Mesenchymal stem cell (in vitro differentiated cells and primary cell): ENCODE measurements at regions not wholly inside any gene's neighbourhood (a gene's known extent, or its start where the extent isn't known, plus 50 kb on each side); places are given as distances from the start of the nearest gene placed in this dataset.

ENCODE experiments used
- DNase-seq: peaks from one replicate; pipeline ENCODE4 v3.0.0-alpha.2; 2013
- H2AFZ ChIP-seq: one replicate; pipeline ENCODE4 v1.6.1; 2013; ENCODE audit warnings: low read depth, mild to moderate bottlenecking, control low read depth, inconsistent platforms, low read length, moderate library complexity
- H2AK5ac ChIP-seq: 2 replicates; pipeline ENCODE4 v1.6.1; 2013; ENCODE audit warnings: low read length, moderate library complexity, mild to moderate bottlenecking, inconsistent platforms; ENCODE audit not compliant: severe bottlenecking
- H2BK120ac ChIP-seq: one replicate; pipeline ENCODE4 v1.6.1; 2013; ENCODE audit warnings: low read depth, mild to moderate bottlenecking, inconsistent platforms, low read length, moderate library complexity
- H2BK12ac ChIP-seq, 2 experiments: one replicate each; pipeline ENCODE4 v1.6.1; 2013; ENCODE audit warnings: inconsistent platforms in 2 of 2, low read length in 2 of 2, mild to moderate bottlenecking in 2 of 2, moderate library complexity in 2 of 2, control low read depth in 1 of 2
- H2BK15ac ChIP-seq: one replicate; pipeline ENCODE4 v1.6.1; 2013; ENCODE audit warnings: mild to moderate bottlenecking, low read depth, inconsistent platforms; ENCODE audit not compliant: poor library complexity, severe bottlenecking
- H2BK5ac ChIP-seq: 2 replicates; pipeline ENCODE4 v1.6.1; 2013; ENCODE audit warnings: low read depth, mild to moderate bottlenecking, low read length, control low read depth, inconsistent platforms; ENCODE audit not compliant: poor library complexity, severe bottlenecking
- H3K14ac ChIP-seq, 2 experiments: one replicate each; pipeline ENCODE4 v1.6.1; 2013; ENCODE audit warnings: inconsistent platforms in 2 of 2, low read length in 2 of 2, control low read depth in 1 of 2, mild to moderate bottlenecking in 1 of 2, moderate library complexity in 1 of 2
- H3K18ac ChIP-seq, 2 experiments: one replicate each; pipeline ENCODE4 v1.6.1; 2013; ENCODE audit warnings: inconsistent platforms in 2 of 2, low read length in 2 of 2, control low read depth in 1 of 2, low read depth in 1 of 2, mild to moderate bottlenecking in 1 of 2
- H3K23ac ChIP-seq, 2 experiments: one replicate each; pipeline ENCODE4 v1.6.1; 2013; ENCODE audit warnings: inconsistent platforms in 2 of 2, low read length in 2 of 2, mild to moderate bottlenecking in 2 of 2, moderate library complexity in 2 of 2, control low read depth in 1 of 2
- H3K27ac ChIP-seq: 2 replicates; pipeline ENCODE4 v1.5.1; 2013; ENCODE audit warnings: mild to moderate bottlenecking, moderate library complexity, low read length, control low read depth, inconsistent platforms; ENCODE audit not compliant: poor library complexity, severe bottlenecking
- H3K27me3 ChIP-seq, 2 experiments: 2 replicates each; pipeline versions ENCODE4 v1.6.1 to v1.7.0; 2013; ENCODE audit warnings: low read length in 2 of 2, mild to moderate bottlenecking in 2 of 2, moderate library complexity in 2 of 2, control low read depth in 1 of 2, inconsistent platforms in 1 of 2; ENCODE audit not compliant: control insufficient read depth in 1 of 2, insufficient read depth in 1 of 2
- H3K36me3 ChIP-seq, 2 experiments: 2 replicates each; pipeline versions ENCODE4 v1.6.1 to v1.7.0; 2013; ENCODE audit warnings: low read length in 2 of 2, control low read depth in 1 of 2, inconsistent platforms in 1 of 2, low read depth in 1 of 2, mild to moderate bottlenecking in 1 of 2; ENCODE audit not compliant: insufficient read depth in 2 of 2, control insufficient read depth in 1 of 2
- H3K4ac ChIP-seq, 2 experiments: one replicate each; pipeline ENCODE4 v1.6.1; 2013; ENCODE audit warnings: inconsistent platforms in 2 of 2, low read length in 2 of 2, mild to moderate bottlenecking in 2 of 2, moderate library complexity in 2 of 2, control low read depth in 1 of 2, low read depth in 1 of 2
- H3K4me1 ChIP-seq: 2 replicates; pipeline ENCODE4 v1.6.1; 2013; ENCODE audit warnings: low read depth, low read length, control low read depth; ENCODE audit not compliant: control insufficient read depth, insufficient read depth
- H3K4me2 ChIP-seq: 2 replicates; pipeline ENCODE4 v1.6.1; 2013; ENCODE audit warnings: low read length, mild to moderate bottlenecking, inconsistent platforms; ENCODE audit not compliant: poor library complexity, severe bottlenecking
- H3K4me3 ChIP-seq, 2 experiments: 2 replicates each; pipeline versions ENCODE4 v1.5.1 to v1.7.0; 2013; ENCODE audit warnings: low read length in 2 of 2, mild to moderate bottlenecking in 2 of 2, control low read depth in 1 of 2, low read depth in 1 of 2; ENCODE audit not compliant: insufficient read depth in 1 of 2
- H3K79me1 ChIP-seq: replicated peaks from 2 replicates; pipeline ENCODE4 v1.6.1; 2013; ENCODE audit warnings: mild to moderate bottlenecking, control low read depth, low read length, inconsistent platforms; ENCODE audit not compliant: poor library complexity, severe bottlenecking
- H3K9ac ChIP-seq: 2 replicates; pipeline ENCODE4 v1.7.0; 2013; ENCODE audit warnings: mild to moderate bottlenecking, low read length, moderate library complexity
- H3K9me3 ChIP-seq: 2 replicates; pipeline ENCODE4 v1.7.0; 2013; ENCODE audit warnings: mild to moderate bottlenecking, low read length; ENCODE audit not compliant: control insufficient read depth
- H4K8ac ChIP-seq: one replicate; pipeline ENCODE4 v1.6.1; 2013; ENCODE audit warnings: inconsistent platforms, mild to moderate bottlenecking, low read length, moderate library complexity
- H4K91ac ChIP-seq: one replicate; pipeline ENCODE4 v1.6.1; 2013; ENCODE audit warnings: mild to moderate bottlenecking, low read length, inconsistent platforms
- WGBS: methylation state at CpG from one replicate; pipeline ENCODE4 v1.1.7; 2013; ENCODE audit warnings: mixed read lengths; 5-methylcytosine and 5-hydroxymethylcytosine counted together

- H3K14ac ChIP-seq: no peak overlapping the region
- H3K4me1 ChIP-seq: peaks cover 16% of the 10 kb centered on the region
- DNase-seq: peak; percentile 25
- H2BK5ac ChIP-seq: no peak overlapping the region
- H3K4me3 ChIP-seq: no peak overlapping the region
- H2BK15ac ChIP-seq: no peak overlapping the region
- H3K36me3 ChIP-seq: no peaks in the 10 kb centered on the region
- H3K9me3 ChIP-seq: peaks cover 5% of the 10 kb centered on the region
- H2AK5ac ChIP-seq: no peak overlapping the region
- H4K91ac ChIP-seq: no peak overlapping the region
- H3K18ac ChIP-seq: no peak overlapping the region
- no peaks in the 10 kb centered on the region for H3K27me3 ChIP-seq
- peak overlapping the region; percentile 50 for H3K4me2 ChIP-seq
- H3K4ac ChIP-seq: no peak overlapping the region
- WGBS: 26% methylated on average over 4 of the region's 4 CpGs
- peak overlapping the region; percentile 38 for H3K27ac ChIP-seq
- H3K23ac ChIP-seq: no peak overlapping the region
- no peaks in the 10 kb centered on the region for H3K79me1 ChIP-seq
- no peak overlapping the region for H2BK12ac ChIP-seq
- H4K8ac ChIP-seq: no peak overlapping the region
- H3K9ac ChIP-seq: no peak overlapping the region
- no peak overlapping the region for H2BK120ac ChIP-seq
- H2AFZ ChIP-seq: no peak overlapping the region
Observed at GRCh38 chr7:50962962-50963374, 180.3 kb upstream of the GRB10 start.

GRCh38 chr7:50962281-50962883 is 179.7 kb upstream of the GRB10 start:
- H3K4ac ChIP-seq: no peak overlapping the region
- peak overlapping the region in 1 of 2 experiments; percentile 29 for H2BK12ac ChIP-seq
- peaks cover 16% of the 10 kb centered on the region for H3K4me1 ChIP-seq
- no peak overlapping the region for H3K23ac ChIP-seq
- 82% methylated on average over 9 of the region's 10 CpGs for WGBS
- H3K18ac ChIP-seq: no peak overlapping the region
- H2BK15ac ChIP-seq: no peak overlapping the region
- no peaks in the 10 kb centered on the region for H3K36me3 ChIP-seq
- no peak overlapping the region for H4K91ac ChIP-seq
- no peak for DNase-seq
- H3K27ac ChIP-seq: peak overlapping the region; percentile 38
- H3K9me3 ChIP-seq: peaks cover 5% of the 10 kb centered on the region
- H3K14ac ChIP-seq: no peak overlapping the region
- no peak overlapping the region for H2BK5ac ChIP-seq
- no peak overlapping the region for H2AFZ ChIP-seq
- H2AK5ac ChIP-seq: peak overlapping the region; percentile 44
- H3K4me2 ChIP-seq: peak overlapping the region; percentile 50
- no peak overlapping the region for H3K4me3 ChIP-seq
- H3K79me1 ChIP-seq: no peaks in the 10 kb centered on the region
- no peak overlapping the region for H2BK120ac ChIP-seq
- H3K27me3 ChIP-seq: no peaks in the 10 kb centered on the region
- H3K9ac ChIP-seq: no peak overlapping the region
- no peak overlapping the region for H4K8ac ChIP-seq

- no peaks in the 10 kb centered on the region for H3K9me3 ChIP-seq
- no peak overlapping the region for H4K91ac ChIP-seq
- H2BK5ac ChIP-seq: no peak overlapping the region
- no peak overlapping the region for H3K18ac ChIP-seq
- H2AFZ ChIP-seq: no peak overlapping the region
- no peak overlapping the region for H3K23ac ChIP-seq
- no peaks in the 10 kb centered on the region for H3K27me3 ChIP-seq
- H3K4me3 ChIP-seq: no peak overlapping the region
- no peak overlapping the region for H3K27ac ChIP-seq
- no peak overlapping the region for H3K14ac ChIP-seq
- H3K79me1 ChIP-seq: no peaks in the 10 kb centered on the region
- H2BK15ac ChIP-seq: no peak overlapping the region
- no peak overlapping the region for H3K4ac ChIP-seq
- WGBS: 85% methylated on average over 14 of the region's 14 CpGs
- H3K4me2 ChIP-seq: no peak overlapping the region
- no peak overlapping the region for H3K9ac ChIP-seq
- H2BK120ac ChIP-seq: no peak overlapping the region
- no peak for DNase-seq
- no peak overlapping the region for H2BK12ac ChIP-seq
- H3K36me3 ChIP-seq: no peaks in the 10 kb centered on the region
- no peak overlapping the region for H2AK5ac ChIP-seq
- H3K4me1 ChIP-seq: peaks cover 21% of the 10 kb centered on the region
- no peak overlapping the region for H4K8ac ChIP-seq
Observed at GRCh38 chr7:50960621-50961310, 178.1 kb upstream of the GRB10 start.

- H2BK12ac ChIP-seq: no peak overlapping the region
- H2AFZ ChIP-seq: no peak overlapping the region
- no peak overlapping the region for H3K23ac ChIP-seq
- no peak overlapping the region for H2AK5ac ChIP-seq
- no peaks in the 10 kb centered on the region for H3K27me3 ChIP-seq
- no peak overlapping the region for H3K9ac ChIP-seq
- DNase-seq: no peak
- H3K4me2 ChIP-seq: no peak overlapping the region
- peaks cover 21% of the 10 kb centered on the region for H3K4me1 ChIP-seq
- H4K8ac ChIP-seq: no peak overlapping the region
- no peak overlapping the region for H4K91ac ChIP-seq
- H2BK120ac ChIP-seq: no peak overlapping the region
- H3K79me1 ChIP-seq: no peaks in the 10 kb centered on the region
- no peak overlapping the region for H2BK5ac ChIP-seq
- H2BK15ac ChIP-seq: no peak overlapping the region
- no peaks in the 10 kb centered on the region for H3K9me3 ChIP-seq
- 71% methylated on average over 1 of the region's 1 CpG for WGBS
- H3K4me3 ChIP-seq: no peak overlapping the region
- H3K27ac ChIP-seq: no peak overlapping the region
- H3K36me3 ChIP-seq: no peaks in the 10 kb centered on the region
- H3K18ac ChIP-seq: no peak overlapping the region
- no peak overlapping the region for H3K14ac ChIP-seq
- no peak overlapping the region for H3K4ac ChIP-seq
Observed at GRCh38 chr7:50959991-50960390, 177.3 kb upstream of the GRB10 start.
